ENCODE measurements at regions not wholly inside any gene's neighbourhood (a gene's known extent, or its start where the extent isn't known, plus 50 kb on each side); places are given as distances from the start of the nearest gene placed in this dataset.

GRCh38 chr2:67658820-67659219 is 261.7 kb downstream of the ETAA1 start:
- no peak for DNase-seq (ENCODE audit: low read depth, low spot score)

GRCh38 chr2:67660015-67660602 is 263.0 kb downstream of the ETAA1 start:
- no peak for DNase-seq (ENCODE audit: low read depth, low spot score)

- DNase-seq (ENCODE audit: low read depth, low spot score) = no peak
These were observed 263.7 kb downstream of the ETAA1 start for GRCh38 chr2:67660871-67661270.

GRCh38 chr2:67662222-67662621 is 265.1 kb downstream of the ETAA1 start:
- no peak for DNase-seq (ENCODE audit: low read depth, low spot score)

GRCh38 chr2:67663776-67664175 is 266.6 kb downstream of the ETAA1 start:
- no peak for DNase-seq (ENCODE audit: low read depth, low spot score)

- DNase-seq (ENCODE audit: low read depth, low spot score) = no peak
These were observed 269.4 kb downstream of the ETAA1 start for GRCh38 chr2:67666386-67667053.

- DNase-seq (ENCODE audit: low read depth, low spot score) = no peak
These were observed 270.1 kb downstream of the ETAA1 start for GRCh38 chr2:67667054-67667908.

- no peak for DNase-seq (ENCODE audit: low read depth, low spot score)
These were observed 271.4 kb downstream of the ETAA1 start for GRCh38 chr2:67668538-67668937.

- no peak for DNase-seq (ENCODE audit: low read depth, low spot score)
These were observed 272.0 kb downstream of the ETAA1 start for GRCh38 chr2:67669168-67669567.

- DNase-seq (ENCODE audit: low read depth, low spot score) = no peak
These were observed 272.6 kb downstream of the ETAA1 start for GRCh38 chr2:67669766-67670165.

GRCh38 chr2:67670747-67671183 is 273.6 kb downstream of the ETAA1 start:
- no peak for DNase-seq (ENCODE audit: low read depth, low spot score)

- no peak for DNase-seq (ENCODE audit: low read depth, low spot score)
These were observed 274.6 kb downstream of the ETAA1 start for GRCh38 chr2:67671464-67672450.

GRCh38 chr2:67674668-67675067 is 277.5 kb downstream of the ETAA1 start:
- DNase-seq (ENCODE audit: low read depth, low spot score) = no peak

GRCh38 chr2:67684991-67685390 is 287.9 kb downstream of the ETAA1 start:
- DNase-seq (ENCODE audit: low read depth, low spot score) = no peak

GRCh38 chr2:67686254-67686653 is 289.1 kb downstream of the ETAA1 start:
- no peak for DNase-seq (ENCODE audit: low read depth, low spot score)

GRCh38 chr2:67689186-67689585 is 292.1 kb downstream of the ETAA1 start:
- DNase-seq (ENCODE audit: low read depth, low spot score) = no peak

- DNase-seq (ENCODE audit: low read depth, low spot score) = no peak
These were observed 292.5 kb downstream of the ETAA1 start for GRCh38 chr2:67689651-67690050.

GRCh38 chr2:67694445-67694844 is 297.3 kb downstream of the ETAA1 start:
- no peak for DNase-seq (ENCODE audit: low read depth, low spot score)

GRCh38 chr2:67701011-67701410 is 303.9 kb downstream of the ETAA1 start:
- no peak for DNase-seq (ENCODE audit: low read depth, low spot score)

- DNase-seq (ENCODE audit: low read depth, low spot score) = no peak
These were observed 305.2 kb downstream of the ETAA1 start for GRCh38 chr2:67702284-67702683.

GRCh38 chr2:67702937-67703336 is 305.8 kb downstream of the ETAA1 start:
- DNase-seq (ENCODE audit: low read depth, low spot score) = no peak

Data from brain pericyte (primary cell).